Activated T-cell treated with anti-CD3 and anti-CD28 coated beads, Interleukin-2, amount 50 U/mL, for 72 hours (primary cell): ENCODE measurements at regions not wholly inside any gene's neighbourhood (a gene's known extent, or its start where the extent isn't known, plus 50 kb on each side); places are given as distances from the start of the nearest gene placed in this dataset.
"Not testable (repeated sequence)": the region's sequence is repeated elsewhere in the genome, so short reads cannot be mapped to it uniquely, and the experiment has no call there.

Experiments used
- ATAC-seq, 2 donors: fragments of 150-1000 bp; cut with Tn5 transposase; replicated peaks in 1 of 2; 2 replicates each; pipeline ENCODE4 v1.10.0; 2021; ENCODE audit warnings: moderate library complexity in 2 of 2, mild to moderate bottlenecking in 1 of 2
- DNase-seq, 2 donors: peaks; one replicate each; pipeline ENCODE4 v3.0.0; 2021 to 2022; ENCODE audit warnings: mixed read lengths in 1 of 2
- H3K27ac Mint-ChIP-seq: one replicate; pipeline ENCODE4 v1.8.0; 2022; ENCODE audit warnings: mild to moderate bottlenecking, moderate library complexity, mixed read lengths
- H3K27me3 Mint-ChIP-seq: one replicate; pipeline ENCODE4 v1.8.0; 2022; ENCODE audit warnings: low read depth, mixed read lengths
- H3K36me3 Mint-ChIP-seq, 2 donors: one replicate each; pipeline ENCODE4 v1.8.0; 2022; ENCODE audit warnings: mixed read lengths in 2 of 2, mild to moderate bottlenecking in 1 of 2; ENCODE audit not compliant: insufficient read depth in 2 of 2
- H3K4me1 Mint-ChIP-seq: one replicate; pipeline ENCODE4 v1.8.0; 2022; ENCODE audit warnings: low read depth, mixed read lengths
- H3K4me3 Mint-ChIP-seq, 2 donors: one replicate each; pipeline ENCODE4 v1.8.0; 2022; ENCODE audit warnings: mild to moderate bottlenecking in 2 of 2, mixed read lengths in 2 of 2, moderate library complexity in 2 of 2
- H3K9me3 Mint-ChIP-seq, 2 donors: one replicate each; pipeline ENCODE4 v1.8.0; 2022; ENCODE audit warnings: mixed read lengths in 2 of 2

- Mint-ChIP-seq H3K27ac (peak overlapping the region; percentile 91), H3K4me3 (peak overlapping the region; percentile 50 to 84), H3K4me1 (peaks cover 33% of the 10 kb centered on the region), H3K27me3 (peaks cover 47% of the 10 kb centered on the region), H3K9me3 (peaks cover 3 to 6% of the 10 kb centered on the region in 2 donors), H3K36me3 (peaks cover 2 to 5% of the 10 kb centered on the region in 2 donors)
- peak; percentile 3 to 8 for ATAC-seq
- no peak for DNase-seq
These were observed 483.5 kb downstream of the ATP23 start for GRCh38 chr12:58424735-58425392.

- H3K4me1 Mint-ChIP-seq, result peaks cover 33% of the 10 kb centered on the region
- H3K27me3 Mint-ChIP-seq, result peaks cover 42% of the 10 kb centered on the region
- peak overlapping the region; percentile 50 to 84 for H3K4me3 Mint-ChIP-seq
- DNase-seq, result peak; percentile 35 to 42
- peak overlapping the region; percentile 91 for H3K27ac Mint-ChIP-seq
- ATAC-seq, result peak; percentile 94 to 95
- peaks cover 2 to 5% of the 10 kb centered on the region in 2 donors for H3K36me3 Mint-ChIP-seq
- peaks cover 3 to 6% of the 10 kb centered on the region in 2 donors for H3K9me3 Mint-ChIP-seq
These were observed 484.4 kb downstream of the ATP23 start for GRCh38 chr12:58425481-58426392.

- not testable (repeated sequence) for ATAC-seq, H3K27ac Mint-ChIP-seq, DNase-seq, H3K9me3 Mint-ChIP-seq, H3K36me3 Mint-ChIP-seq
- Mint-ChIP-seq H3K4me3 (peak overlapping the region; percentile 50 to 84), H3K4me1 (peaks cover 33% of the 10 kb centered on the region), H3K27me3 (peaks cover 36% of the 10 kb centered on the region)
These were observed 485.1 kb downstream of the ATP23 start for GRCh38 chr12:58426437-58426836.

GRCh38 chr12:58433959-58434358 is 486.3 kb downstream of the LRIG3 start:
- ATAC-seq (no peak), DNase-seq (no peak)
- H3K4me3 Mint-ChIP-seq, result no peak overlapping the region
- no peaks in the 10 kb centered on the region for H3K36me3 Mint-ChIP-seq
- H3K27me3 Mint-ChIP-seq, result peaks cover 19% of the 10 kb centered on the region
- peaks cover 0 to 3% of the 10 kb centered on the region in 2 donors for H3K9me3 Mint-ChIP-seq
- H3K27ac Mint-ChIP-seq, result no peak overlapping the region
- H3K4me1 Mint-ChIP-seq, result no peaks in the 10 kb centered on the region

- ATAC-seq (no peak), DNase-seq (no peak)
- Mint-ChIP-seq H3K4me3 (no peak overlapping the region), H3K4me1 (no peaks in the 10 kb centered on the region), H3K36me3 (no peaks in the 10 kb centered on the region), H3K27me3 (peaks cover 19% of the 10 kb centered on the region), H3K27ac (no peak overlapping the region), H3K9me3 (peaks cover 0 to 3% of the 10 kb centered on the region in 2 donors)
These were observed 485.6 kb downstream of the LRIG3 start for GRCh38 chr12:58434726-58435125.

GRCh38 chr12:58435647-58436046 is 484.7 kb downstream of the LRIG3 start:
- H3K4me3 Mint-ChIP-seq, result no peak overlapping the region
- peaks cover 19% of the 10 kb centered on the region for H3K27me3 Mint-ChIP-seq
- peaks cover 0 to 3% of the 10 kb centered on the region in 2 donors for H3K9me3 Mint-ChIP-seq
- no peaks in the 10 kb centered on the region for H3K36me3 Mint-ChIP-seq
- no peaks in the 10 kb centered on the region for H3K4me1 Mint-ChIP-seq
- DNase-seq (no peak), ATAC-seq (no peak)
- no peak overlapping the region for H3K27ac Mint-ChIP-seq

- Mint-ChIP-seq H3K4me3 (no peak overlapping the region), H3K27ac (no peak overlapping the region), H3K36me3 (no peaks in the 10 kb centered on the region)
These were observed 478.8 kb downstream of the LRIG3 start for GRCh38 chr12:58441483-58441882.

GRCh38 chr12:58443273-58443980 is 476.9 kb downstream of the LRIG3 start:
- no peaks in the 10 kb centered on the region for H3K9me3 Mint-ChIP-seq
- no peak overlapping the region for H3K27ac Mint-ChIP-seq
- no peak overlapping the region for H3K4me3 Mint-ChIP-seq
- H3K4me1 Mint-ChIP-seq, result no peaks in the 10 kb centered on the region
- no peaks in the 10 kb centered on the region for H3K36me3 Mint-ChIP-seq
- DNase-seq (peak; percentile 15 to 16), ATAC-seq (peak in 1 of 2 donors; percentile 53)
- no peaks in the 10 kb centered on the region for H3K27me3 Mint-ChIP-seq

More at GRCh38 chr12:58441483-58441882, 478.8 kb downstream of the LRIG3 start:
- Mint-ChIP-seq H3K27me3 (peaks cover 7% of the 10 kb centered on the region), H3K4me1 (no peaks in the 10 kb centered on the region), H3K9me3 (no peaks in the 10 kb centered on the region)
- ATAC-seq, result no peak
- DNase-seq, result no peak

- Mint-ChIP-seq H3K27me3 (no peaks in the 10 kb centered on the region), H3K4me3 (no peak overlapping the region), H3K36me3 (no peaks in the 10 kb centered on the region), H3K27ac (no peak overlapping the region), H3K4me1 (no peaks in the 10 kb centered on the region), H3K9me3 (no peaks in the 10 kb centered on the region)
- DNase-seq (no peak), ATAC-seq (no peak)
These were observed 476.3 kb downstream of the LRIG3 start for GRCh38 chr12:58443981-58444371.

GRCh38 chr12:58450868-58451482 is 469.3 kb downstream of the LRIG3 start:
- H3K4me3 Mint-ChIP-seq, result no peak overlapping the region
- no peaks in the 10 kb centered on the region for H3K36me3 Mint-ChIP-seq
- H3K27ac Mint-ChIP-seq, result no peak overlapping the region
- no peaks in the 10 kb centered on the region for H3K27me3 Mint-ChIP-seq
- H3K9me3 Mint-ChIP-seq, result no peaks in the 10 kb centered on the region
- ATAC-seq (no peak), DNase-seq (no peak)
- no peaks in the 10 kb centered on the region for H3K4me1 Mint-ChIP-seq

- Mint-ChIP-seq H3K27ac (no peak overlapping the region), H3K27me3 (no peaks in the 10 kb centered on the region), H3K4me3 (no peak overlapping the region), H3K36me3 (no peaks in the 10 kb centered on the region), H3K9me3 (no peaks in the 10 kb centered on the region), H3K4me1 (no peaks in the 10 kb centered on the region)
- DNase-seq (no peak), ATAC-seq (no peak)
These were observed 467.8 kb downstream of the LRIG3 start for GRCh38 chr12:58452546-58452945.

- H3K27me3 Mint-ChIP-seq, result no peaks in the 10 kb centered on the region
- no peak overlapping the region for H3K4me3 Mint-ChIP-seq
- no peaks in the 10 kb centered on the region for H3K36me3 Mint-ChIP-seq
- H3K27ac Mint-ChIP-seq, result no peak overlapping the region
- ATAC-seq, result no peak
- H3K4me1 Mint-ChIP-seq, result no peaks in the 10 kb centered on the region
- H3K9me3 Mint-ChIP-seq, result no peaks in the 10 kb centered on the region
- DNase-seq, result no peak
These were observed 467.0 kb downstream of the LRIG3 start for GRCh38 chr12:58453306-58453705.
